IPS DF 19.7 (cell line): ENCODE measurements at regions not wholly inside any gene's neighbourhood (a gene's known extent, or its start where the extent isn't known, plus 50 kb on each side); places are given as distances from the start of the nearest gene placed in this dataset.
A peak's percentile ranks its signal among the peaks of the same experiment; 100 is the strongest.
"Not testable (repeated sequence)": the region's sequence is repeated elsewhere in the genome, so short reads cannot be mapped to it uniquely, and the experiment has no call there.

Experiments
- DNase-seq: peaks from one replicate; pipeline ENCODE4 v3.0.0-alpha.2; 2013; ENCODE audit warnings: low read depth, low spot score

DNA sequence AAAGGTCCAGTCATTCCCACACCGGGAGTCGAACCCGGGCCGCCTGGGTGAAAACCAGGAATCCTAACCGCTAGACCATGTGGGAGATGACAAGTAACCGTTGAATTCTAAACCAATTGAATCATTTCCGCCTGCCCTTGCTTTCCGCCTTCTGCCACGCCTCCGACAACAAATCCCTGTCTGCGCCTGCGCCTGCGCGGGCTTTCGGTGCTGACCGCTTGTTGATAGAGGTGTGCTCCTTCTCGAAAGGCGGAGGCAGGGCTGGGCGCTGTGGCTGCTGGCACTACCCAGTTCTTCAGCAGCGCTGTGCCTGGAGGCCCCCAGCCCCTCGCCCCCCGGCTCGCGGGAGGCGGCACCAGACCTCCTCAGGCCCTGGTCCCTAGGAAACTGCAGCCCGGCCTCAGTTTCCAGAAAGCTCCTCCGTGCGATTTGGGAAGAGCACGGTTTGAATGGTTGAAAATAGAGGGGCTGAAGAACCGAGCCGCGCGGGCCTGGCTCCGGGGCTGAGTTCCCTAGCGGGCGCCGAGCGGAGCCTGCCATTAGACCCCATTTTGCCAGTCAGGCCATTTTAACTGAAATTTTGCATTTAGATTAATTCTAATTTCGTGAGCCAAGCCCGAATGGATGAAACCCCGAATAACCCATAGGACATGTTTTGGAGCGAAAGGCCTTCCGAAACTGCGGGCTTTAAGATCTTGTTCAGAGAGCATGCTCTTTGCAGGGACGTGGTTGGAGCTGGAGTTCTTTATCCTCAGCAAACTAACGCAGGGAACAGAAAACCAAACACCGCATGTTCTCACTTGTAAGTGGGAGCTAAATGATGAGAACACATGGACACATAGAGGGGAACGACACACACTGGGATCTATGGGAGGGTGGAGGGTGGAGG is 219.3 kb upstream of the ATP10A start:
- peak; percentile 73 for DNase-seq

DNA sequence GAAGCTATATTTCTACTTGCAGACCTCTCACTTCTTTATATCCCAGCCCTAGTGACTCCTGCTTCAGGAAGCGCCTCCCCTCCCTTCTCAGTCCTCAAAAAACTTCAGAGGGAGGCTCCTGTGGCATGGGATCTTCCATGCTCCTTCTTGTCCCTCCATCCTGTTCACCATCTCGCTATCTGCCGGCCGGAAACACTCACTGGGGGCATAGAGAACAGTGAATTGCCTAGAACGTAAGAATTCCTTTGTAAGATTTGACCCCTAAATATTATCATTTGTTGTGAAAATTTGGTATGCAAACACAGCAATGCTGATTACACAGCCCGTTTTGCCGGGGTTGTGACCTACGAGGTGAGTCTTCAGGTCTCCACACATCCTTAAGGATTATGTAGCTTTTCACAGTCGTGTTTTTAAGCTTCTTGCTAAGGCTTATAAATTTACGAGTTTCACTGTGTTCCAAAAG is 218.7 kb upstream of the ATP10A start:
- no peak for DNase-seq

DNA sequence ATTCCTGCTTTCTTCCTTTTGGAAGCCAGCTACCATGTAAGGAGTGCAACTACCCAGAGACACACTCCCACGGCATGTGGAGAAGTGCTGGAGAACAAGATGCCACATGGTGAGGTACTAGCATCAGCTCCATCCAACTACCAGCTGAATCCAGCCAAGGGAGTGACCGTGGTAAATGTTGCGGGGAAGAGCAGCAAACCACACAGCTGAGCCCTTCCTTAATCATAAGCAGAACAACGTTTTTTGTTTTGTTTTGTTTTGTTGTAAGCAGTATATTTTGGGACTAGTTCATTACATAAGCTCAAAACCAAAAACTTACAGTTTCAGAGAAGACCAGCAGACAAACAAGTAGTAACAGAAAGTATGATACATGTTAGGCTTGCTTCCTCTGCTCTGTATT is 212.6 kb upstream of the ATP10A start:
- DNase-seq = no peak

DNA sequence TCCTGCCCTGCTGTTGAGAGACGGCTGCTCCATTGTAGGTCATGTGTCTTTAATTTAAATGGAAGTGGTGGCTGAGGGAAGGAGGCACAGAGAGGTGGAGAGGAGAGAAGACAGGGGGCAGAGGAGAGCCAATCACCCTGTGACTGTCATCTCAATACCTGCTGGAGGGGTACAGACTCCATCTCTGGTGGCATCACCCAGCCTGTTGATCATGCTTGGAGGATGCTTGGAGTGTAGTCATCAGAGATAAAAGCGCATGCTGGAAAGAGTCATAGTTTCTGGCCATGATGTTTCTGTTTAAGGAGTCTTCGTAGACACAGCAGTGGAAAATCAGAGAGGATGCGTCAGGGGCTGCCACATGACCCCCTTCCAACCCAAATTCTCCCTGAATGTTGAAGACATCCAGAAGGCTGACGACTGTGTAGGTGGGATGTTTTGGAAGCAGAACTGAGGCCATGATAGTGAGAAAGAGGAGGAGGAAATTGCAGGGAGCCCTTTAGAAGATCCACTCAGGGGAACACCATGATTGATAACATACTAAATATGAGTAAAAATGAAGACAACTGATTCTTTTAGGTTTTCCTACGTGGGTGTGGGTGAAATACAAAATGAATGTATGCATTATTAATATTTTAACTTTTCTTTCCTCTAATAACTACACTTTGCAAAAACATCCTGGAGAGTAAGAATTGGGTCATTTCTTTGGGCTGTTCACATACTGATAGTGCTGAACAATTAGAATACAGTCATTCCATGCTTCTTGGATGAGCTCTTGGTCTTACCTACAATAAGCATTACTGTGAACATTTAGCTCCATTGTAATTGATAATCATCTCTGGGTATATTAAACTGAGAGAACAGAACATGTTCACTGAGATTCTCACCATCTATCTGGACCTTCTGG is 210.6 kb upstream of the ATP10A start:
- no peak for DNase-seq

DNA sequence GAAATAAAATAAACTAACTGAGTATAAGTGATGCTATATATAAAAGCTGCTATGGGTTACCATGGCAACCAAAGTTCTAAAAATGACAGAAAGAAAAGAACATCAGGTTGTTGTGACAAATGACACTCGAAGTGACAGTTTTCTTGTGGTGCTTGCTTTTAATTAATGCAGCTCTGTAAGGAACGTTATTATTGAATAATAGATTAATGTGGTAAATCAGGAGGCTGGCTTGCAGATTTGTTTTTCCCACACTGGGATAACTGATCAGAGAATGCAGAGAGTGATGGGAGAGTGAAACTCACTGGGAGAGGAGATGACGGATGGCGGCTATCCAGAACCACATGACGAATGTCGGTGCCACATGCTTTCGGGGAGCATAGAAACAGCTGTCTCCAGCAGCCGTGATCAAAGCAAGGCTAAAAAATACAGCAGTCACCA is 207.0 kb upstream of the ATP10A start:
- no peak for DNase-seq

DNA sequence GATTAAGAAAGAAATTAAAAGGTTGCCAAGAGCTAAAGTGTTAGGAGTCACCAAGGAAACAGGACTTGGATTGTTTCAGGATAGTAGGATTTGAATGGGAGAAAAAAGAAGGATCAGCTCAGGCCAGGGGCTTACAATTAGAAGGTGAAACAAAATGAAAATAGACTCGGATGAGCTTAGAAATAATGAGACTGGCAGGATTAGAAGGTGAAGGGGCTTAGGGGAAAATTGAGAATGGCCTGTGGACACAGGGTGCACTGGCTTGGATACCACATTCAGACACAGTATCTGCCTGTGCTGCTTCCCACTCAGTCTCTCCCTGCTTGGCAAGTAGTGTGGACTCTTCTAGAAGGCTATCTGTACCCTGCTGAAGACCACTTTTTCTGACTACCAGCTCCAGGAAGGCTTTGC is 206.1 kb upstream of the ATP10A start:
- no peak for DNase-seq

DNA sequence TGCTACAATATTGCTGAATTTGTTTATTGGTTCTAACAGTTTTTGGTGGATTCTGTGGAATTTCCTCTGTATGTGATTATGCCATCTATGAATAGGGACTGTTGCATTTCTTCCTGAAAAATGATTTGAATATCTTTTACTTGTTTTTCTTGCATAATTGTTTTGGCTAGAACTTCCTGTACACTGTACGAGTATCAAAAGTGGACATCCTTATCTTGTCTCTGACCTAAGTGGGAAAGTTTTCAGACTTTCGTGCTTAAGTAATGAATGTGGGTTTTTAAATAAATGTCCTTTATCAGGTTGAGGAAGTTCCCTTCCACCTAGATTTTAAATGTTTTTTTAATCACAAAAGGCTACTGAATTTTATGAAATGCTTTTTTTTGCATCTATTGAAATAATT is 203.8 kb upstream of the ATP10A start:
- DNase-seq = no peak

DNA sequence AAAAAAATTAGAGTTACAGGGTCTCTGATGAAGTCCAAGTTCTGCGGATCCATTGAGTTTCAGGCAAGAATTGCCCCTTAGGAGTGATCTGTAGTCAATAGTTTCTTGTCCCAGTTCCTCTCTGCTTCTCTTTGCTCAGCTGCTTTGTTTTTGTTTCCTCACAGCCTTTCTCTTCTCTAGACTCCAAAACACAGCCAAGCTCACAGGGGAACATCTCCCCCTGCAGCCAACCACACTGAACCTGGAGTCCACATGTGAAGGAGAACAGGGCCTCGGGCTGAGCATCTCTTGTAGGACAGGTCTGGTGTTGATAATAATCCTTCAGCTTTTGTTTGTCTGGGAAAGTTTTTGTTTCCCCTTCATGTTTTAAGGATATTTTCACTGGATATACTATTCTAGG is 202.6 kb upstream of the ATP10A start:
- DNase-seq = no peak

DNA sequence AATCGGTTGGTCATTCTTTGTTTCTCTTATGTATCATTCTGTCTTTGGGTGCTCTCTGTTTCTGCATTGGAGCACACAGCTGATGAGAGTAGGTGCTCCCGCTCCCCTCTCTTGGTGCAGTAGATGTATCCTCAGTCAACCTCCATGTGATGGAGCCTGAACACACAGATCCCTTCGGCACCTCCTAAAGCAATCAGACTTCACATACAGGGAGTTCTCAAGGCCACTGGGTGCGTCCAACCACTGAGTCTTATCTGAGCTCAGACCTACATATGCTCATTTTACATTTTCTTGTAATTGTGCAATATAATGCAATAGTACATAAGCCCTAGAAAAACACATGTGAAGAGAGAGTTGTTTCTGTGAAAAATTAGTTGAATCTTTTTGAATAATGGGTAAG is 198.1 kb upstream of the ATP10A start:
- DNase-seq = no peak

DNA sequence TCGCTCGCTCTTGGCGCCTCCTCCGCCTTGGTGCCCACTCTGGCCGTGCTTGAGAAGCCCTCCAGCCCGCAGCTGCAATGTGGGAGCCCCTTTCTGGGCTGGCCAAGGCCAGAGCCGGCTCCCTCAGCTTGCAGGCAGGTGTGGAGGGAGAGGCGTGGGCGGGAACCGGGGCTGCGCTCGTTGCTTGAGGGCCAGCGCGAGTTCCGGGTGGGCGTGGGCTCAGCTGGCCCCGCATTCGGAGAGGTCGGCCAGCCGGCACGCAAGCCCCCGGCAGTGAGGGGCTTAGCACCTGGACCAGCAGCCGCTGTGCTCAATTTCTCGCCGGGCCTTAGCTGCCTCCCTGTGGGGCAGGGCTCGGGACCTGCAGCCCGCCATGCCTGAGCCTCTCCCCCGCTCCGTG is 193.6 kb upstream of the ATP10A start:
- DNase-seq = not testable (repeated sequence)

DNA sequence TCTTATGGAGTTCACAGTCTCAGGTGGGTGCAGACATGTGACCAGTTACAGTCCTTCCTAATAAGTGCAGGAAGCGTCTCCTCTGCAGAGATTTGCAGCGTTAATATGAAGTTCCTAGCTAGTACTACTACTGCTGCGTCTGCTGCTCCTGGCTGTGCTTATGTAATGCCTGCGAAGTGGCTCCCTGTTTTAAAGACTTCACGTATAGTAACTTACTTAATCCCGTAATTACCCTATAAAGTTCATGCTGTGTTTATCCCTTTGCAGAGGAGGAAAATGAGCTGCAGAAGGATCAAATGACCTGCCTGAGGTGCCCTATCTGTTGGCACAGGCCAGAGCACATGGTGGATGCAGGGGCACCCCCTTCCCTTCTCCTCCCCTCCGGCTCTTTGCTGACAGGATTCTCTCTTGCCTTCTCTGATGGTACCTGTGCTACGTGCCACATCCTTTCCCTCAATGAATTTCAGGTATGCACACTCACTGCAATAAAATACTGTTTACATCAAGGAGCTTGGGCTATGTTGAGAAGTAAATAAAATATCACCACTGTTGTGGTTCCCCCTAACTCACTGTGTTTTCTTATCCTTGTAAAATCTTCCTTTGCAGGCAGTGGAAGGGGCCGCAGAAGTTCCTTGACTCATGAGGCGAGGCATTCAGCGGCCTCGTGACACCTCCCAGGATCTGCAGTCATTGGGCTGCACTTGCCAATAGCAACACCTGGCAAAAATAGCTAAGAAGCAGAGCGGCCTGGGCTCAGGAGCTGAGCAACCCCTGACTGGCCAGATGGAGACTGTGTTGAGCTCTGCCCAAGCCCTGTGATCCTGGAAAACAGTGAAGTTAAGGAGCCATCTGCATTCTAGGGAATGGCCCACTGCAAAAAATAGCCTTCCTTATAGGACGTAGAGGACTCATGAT is 188.9 kb upstream of the ATP10A start:
- no peak for DNase-seq

DNA sequence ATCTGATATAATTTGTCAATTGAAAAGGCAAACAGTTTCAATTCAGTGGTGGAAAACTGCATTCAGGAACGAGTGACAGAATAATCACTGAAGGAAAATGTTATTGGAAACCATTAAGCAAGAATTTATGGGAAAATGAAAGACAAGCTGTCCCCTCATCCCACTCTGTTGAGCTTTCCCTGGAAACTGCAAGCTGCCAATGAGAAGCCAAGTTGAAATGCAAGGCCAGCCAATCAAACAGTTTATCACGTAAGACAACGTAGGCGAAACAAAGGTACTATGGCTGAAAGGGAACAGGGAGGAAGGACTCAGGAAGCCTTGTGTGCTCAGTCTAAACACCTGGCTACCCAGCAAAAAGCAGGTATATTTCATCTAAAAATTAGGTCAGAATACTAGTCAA is 187.9 kb upstream of the ATP10A start:
- no peak for DNase-seq

DNA sequence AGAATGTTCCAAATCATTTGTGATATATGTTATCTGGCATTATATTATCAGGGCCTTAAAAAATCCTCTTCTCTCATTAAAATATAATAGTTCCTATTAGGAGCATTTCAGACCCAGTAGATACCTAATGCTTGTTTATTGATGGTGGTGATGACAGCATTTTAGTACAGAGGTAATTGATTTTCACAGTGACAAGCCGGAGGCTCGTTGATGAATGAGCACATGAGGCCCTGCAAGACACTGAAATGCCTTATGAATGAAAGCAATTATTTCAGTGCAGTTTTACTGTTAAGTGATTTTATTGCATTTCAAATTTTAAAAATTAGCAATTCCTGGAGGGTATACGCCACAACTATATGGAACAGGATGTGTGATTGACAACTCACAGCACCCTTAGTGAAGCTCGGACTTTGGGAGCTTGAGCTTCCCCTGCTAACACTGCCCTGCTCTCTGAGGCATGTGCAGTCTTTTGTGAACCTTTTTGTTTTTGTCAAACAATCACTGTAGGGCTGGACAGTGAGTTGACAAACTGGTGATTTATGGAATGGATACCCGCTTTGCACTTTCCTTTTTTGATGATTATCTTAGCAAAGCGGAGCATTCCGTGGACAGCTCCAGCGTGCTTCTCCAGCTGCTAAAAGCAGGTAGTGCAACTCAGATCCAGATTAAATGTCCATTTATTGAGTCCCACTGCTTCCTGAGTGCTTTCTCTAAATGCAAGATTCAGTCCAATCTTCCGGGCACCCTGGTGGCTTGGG is 187.0 kb upstream of the ATP10A start:
- DNase-seq = no peak

DNA sequence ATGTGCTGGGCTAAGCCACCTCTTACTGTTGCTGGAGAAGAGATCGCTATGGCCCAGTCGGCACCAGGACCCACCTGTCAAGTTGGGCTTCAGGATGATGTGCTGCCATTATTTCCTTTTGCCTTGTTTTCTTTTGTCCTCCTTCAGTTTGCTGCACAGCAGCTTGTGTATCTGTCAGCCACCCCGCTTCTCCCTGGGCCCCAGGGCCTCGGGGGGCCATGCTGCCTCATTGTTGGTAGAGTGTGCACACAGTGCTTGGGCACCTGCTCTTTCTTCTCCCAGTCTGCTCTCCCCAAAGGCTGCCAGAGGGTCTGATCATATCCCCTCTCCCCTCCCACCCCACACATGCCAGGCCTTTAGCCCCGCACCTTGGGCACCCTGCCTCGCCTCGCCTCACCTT is 185.5 kb upstream of the ATP10A start:
- no peak for DNase-seq

DNA sequence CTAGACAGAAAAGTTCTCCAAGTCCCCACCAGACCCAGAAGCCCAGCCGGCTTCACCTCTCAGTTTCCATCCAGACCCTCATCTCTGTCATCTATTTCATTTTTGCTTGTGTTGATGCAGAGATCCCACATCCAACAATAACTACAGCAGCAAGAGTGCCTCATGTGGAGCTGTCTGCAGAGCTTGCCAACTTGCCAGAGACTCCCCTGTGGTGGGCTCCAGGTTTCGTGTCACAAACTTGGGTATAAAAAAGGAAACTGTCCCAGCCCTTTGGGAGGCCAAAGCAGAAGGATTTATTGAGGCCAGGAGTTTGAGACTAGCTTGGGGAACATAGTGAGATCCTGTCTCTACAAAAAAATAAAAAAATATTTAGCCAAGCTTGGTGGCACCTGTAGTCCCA is 182.4 kb upstream of the ATP10A start:
- DNase-seq = no peak

DNA sequence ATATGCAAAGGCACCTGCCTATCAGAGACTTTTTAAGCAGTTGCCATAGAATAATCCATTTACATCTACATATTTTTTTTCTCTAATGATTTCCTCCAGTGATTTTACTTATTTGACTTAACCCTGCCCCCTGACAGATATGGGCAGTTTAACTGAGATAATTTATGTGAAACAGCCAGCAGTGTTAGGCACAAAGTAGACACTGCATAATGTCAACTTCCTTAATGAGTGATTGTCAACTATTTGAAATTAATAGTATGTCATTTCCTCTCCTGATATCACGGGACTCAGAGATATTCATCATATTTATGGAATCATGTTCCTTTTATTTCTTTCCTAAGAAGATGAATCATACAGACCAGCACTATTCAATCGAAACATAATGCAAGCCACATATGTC is 179.9 kb upstream of the ATP10A start:
- DNase-seq = no peak

DNA sequence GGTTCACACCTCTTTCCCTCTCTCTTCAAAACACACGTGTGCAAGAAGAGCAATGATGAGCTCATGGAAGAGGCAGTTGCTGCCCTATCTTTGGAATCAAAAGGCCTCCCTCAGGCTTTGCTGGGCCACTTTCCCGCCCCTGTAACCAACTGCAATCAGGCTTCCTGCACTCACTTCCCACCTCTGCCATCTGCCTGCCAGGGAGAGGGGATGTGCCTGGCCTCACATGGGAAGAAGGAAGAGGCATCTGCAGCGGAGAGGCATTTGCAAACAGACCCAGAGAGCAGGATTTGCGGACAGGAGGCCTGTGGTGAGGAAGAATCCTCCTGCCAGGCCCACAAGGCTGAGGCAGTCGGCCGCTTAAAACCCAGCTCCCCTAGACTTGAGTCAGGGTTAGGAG is 175.6 kb upstream of the ATP10A start:
- DNase-seq = peak; percentile 33

DNA sequence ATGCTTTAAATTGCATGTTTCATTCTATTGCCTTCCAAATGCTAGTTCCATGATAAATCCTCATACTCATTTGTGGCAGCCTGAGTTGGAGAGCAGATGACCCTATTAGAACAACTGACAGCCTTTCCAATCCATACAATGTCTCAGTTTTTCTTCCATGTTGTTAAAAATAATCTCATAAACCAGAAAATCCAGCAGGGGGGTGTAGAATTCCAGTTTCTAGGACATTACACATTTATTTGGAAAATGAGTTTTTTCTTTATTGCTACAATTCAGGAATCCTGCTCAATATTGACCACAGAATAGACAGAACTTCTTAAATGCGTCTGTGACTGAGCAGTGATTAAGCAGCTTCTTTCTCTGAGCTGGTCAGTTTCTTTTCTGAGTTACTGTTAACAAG is 174.2 kb upstream of the ATP10A start:
- DNase-seq = no peak

DNA sequence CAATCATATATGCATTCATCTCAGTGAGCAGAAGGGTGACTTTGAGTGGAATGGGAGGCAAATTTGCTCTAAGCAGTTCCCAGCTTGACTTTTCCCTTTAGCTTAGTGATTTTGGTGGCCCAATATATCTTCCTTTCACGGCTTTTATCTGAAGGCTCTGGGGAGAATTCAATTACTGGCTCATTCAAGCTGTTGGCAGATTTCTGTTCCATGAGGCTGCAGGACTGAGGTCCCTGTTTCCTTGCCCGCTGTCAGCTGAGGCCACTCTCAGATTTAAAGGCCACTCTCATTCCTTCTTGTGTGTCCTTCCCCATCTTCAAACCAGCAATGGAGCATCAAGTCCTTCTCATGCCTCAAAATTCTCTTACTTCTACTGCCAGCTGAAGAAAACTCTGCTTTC is 170.4 kb upstream of the ATP10A start:
- DNase-seq = no peak

DNA sequence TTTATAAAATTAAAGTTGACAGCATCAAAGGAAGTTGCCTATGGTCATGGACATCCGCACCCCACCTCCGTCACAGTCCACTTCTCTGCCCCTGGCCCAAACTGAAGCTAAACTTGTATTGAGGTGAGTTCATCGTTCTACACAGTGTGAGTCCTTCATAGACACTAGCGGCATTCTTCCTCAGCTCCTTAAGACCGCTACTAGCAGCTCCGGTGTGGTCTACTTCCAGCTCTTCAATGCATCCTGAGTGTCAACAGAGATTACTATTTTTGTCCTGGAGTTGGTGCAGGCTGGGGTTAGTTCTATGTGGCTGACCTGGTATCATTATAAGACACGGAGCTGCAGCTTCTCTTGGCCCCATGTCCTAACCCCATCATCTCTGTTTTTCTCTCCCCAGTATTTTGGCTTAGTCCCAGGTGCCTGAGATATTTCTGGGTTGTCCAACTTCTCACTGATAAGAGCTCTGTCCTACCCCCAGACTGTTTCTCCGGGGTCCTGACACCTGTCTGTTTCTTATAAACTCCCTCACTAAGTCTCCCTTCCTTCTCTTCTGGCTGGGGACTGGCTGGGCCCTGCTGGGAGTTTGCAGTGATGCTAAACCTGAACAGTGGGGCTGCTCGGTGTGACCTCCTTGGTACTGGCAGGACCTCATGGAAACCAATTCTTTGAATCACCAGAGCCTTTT is 169.2 kb upstream of the ATP10A start:
- no peak for DNase-seq
